Neural progenitor cell (in vitro differentiated cells): ENCODE measurements at regions not wholly inside any gene's neighbourhood (a gene's known extent, or its start where the extent isn't known, plus 50 kb on each side); places are given as distances from the start of the nearest gene placed in this dataset.

ENCODE experiments used
- EZH2 ChIP-seq: fragments of 200-600 bp; sonication (generic); IDR thresholded peaks from 2 replicates; pipeline ENCODE4 v1.6.1; 2017; ENCODE audit warnings: antibody characterized with exemption, mild to moderate bottlenecking, moderate library complexity
- TF ChIP-seq, protein P1 (sequence below): fragments of 200-600 bp; sonication (generic); IDR thresholded peaks from 2 replicates; pipeline ENCODE4 v1.5.1; 2017; ENCODE audit warnings: antibody characterized with exemption, mild to moderate bottlenecking

DNA sequence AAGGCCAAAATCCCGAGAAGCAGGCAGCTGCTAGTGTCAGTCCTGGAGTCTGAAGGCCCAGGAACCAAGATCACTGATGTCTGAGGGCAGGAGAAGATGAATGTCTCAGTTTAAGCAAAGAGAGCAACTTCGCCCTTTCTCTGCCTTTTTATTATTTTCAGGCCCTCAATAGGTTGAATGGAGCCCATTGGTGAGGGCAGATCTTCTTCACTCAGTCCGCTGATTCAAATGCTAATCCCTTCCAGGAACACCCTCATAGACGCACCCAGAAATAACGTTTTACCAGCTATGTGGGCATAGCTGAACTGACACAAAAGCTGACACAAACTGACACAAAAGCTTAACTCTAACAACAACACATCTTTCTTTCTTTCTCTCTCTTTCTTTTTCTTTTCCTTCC, 78.0 kb upstream of the KCNJ3 start:
- TF ChIP-seq, protein P1, sequence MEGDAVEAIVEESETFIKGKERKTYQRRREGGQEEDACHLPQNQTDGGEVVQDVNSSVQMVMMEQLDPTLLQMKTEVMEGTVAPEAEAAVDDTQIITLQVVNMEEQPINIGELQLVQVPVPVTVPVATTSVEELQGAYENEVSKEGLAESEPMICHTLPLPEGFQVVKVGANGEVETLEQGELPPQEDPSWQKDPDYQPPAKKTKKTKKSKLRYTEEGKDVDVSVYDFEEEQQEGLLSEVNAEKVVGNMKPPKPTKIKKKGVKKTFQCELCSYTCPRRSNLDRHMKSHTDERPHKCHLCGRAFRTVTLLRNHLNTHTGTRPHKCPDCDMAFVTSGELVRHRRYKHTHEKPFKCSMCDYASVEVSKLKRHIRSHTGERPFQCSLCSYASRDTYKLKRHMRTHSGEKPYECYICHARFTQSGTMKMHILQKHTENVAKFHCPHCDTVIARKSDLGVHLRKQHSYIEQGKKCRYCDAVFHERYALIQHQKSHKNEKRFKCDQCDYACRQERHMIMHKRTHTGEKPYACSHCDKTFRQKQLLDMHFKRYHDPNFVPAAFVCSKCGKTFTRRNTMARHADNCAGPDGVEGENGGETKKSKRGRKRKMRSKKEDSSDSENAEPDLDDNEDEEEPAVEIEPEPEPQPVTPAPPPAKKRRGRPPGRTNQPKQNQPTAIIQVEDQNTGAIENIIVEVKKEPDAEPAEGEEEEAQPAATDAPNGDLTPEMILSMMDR, result no peak
- TF ChIP-seq EZH2, result no peak
